Retinal pigment epithelial cell (primary cell): ENCODE measurements at regions not wholly inside any gene's neighbourhood (a gene's known extent, or its start where the extent isn't known, plus 50 kb on each side); places are given as distances from the start of the nearest gene placed in this dataset.
"Not testable (repeated sequence)": the region's sequence is repeated elsewhere in the genome, so short reads cannot be mapped to it uniquely, and the experiment has no call there.

ENCODE experiments used
- DNase-seq: peaks from one replicate; pipeline ENCODE4 v3.0.0-alpha.2; 2010; ENCODE audit warnings: low read depth
- H3K4me3 ChIP-seq: 2 replicates; pipeline ENCODE4 v1.5.1; 2011; ENCODE audit warnings: mild to moderate bottlenecking, low read length, control low read depth, moderate library complexity
- TF ChIP-seq, protein P1 (sequence below): conservative IDR thresholded peaks from 2 replicates; pipeline ENCODE4 v1.5.1; 2011; ENCODE audit warnings: low read depth, low read length, control low read depth, inconsistent platforms

DNA sequence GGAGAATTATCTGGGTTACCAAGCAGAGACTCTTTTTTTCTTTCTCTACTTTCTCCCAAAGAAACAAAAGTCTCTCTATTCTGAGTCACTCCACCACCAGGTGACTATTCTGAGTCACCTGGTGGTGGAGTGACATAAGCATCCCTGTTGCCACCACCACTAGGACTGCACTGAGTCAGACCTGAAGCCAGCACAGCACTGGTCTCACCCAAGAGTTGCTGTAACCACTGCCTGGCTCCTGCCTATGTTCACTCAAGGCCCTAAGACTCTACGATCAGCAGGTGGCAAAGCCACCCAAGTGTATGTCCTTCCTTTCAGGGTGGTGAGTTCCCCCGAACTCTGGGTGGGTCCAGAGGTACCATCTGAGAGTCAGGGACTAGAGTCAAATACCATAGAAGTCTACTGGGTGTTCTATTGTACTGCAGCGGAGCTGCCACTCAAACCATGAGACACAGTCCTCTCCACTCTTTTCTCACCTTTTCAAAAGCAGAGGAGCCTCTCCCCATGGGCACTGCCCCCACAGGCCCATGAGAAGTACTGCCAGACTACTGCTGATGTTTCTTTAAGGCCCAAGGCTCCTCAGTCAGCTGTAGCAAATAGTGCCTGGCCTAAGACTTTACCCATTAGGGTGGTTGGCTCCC lies 209.6 kb upstream of the IRS4 start:
- no peak for DNase-seq
- TF ChIP-seq, protein P1, sequence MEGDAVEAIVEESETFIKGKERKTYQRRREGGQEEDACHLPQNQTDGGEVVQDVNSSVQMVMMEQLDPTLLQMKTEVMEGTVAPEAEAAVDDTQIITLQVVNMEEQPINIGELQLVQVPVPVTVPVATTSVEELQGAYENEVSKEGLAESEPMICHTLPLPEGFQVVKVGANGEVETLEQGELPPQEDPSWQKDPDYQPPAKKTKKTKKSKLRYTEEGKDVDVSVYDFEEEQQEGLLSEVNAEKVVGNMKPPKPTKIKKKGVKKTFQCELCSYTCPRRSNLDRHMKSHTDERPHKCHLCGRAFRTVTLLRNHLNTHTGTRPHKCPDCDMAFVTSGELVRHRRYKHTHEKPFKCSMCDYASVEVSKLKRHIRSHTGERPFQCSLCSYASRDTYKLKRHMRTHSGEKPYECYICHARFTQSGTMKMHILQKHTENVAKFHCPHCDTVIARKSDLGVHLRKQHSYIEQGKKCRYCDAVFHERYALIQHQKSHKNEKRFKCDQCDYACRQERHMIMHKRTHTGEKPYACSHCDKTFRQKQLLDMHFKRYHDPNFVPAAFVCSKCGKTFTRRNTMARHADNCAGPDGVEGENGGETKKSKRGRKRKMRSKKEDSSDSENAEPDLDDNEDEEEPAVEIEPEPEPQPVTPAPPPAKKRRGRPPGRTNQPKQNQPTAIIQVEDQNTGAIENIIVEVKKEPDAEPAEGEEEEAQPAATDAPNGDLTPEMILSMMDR = no peak

DNA sequence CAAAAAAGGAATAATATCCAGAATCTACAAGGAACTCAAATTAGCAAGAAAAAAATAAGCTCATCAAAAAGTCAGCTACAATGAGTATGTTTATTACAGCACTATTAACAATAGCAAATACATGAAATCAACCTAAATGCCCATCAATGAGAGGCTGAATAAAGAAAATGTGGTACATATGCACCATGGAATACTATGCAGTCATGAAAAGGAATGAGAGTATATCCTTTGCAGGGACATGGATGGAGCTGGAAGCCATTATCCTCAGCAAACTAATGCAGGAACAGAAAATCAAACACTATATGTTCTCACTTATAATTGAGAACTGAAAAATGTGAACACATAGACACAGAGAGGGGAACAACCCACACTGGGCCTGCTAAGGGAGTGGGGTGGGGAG lies 178.4 kb upstream of the IRS4 start:
- TF ChIP-seq, protein P1 = no peak
- H3K4me3 ChIP-seq = no peak overlapping the region
- DNase-seq = no peak

More for the DNA sequence above, 209.6 kb upstream of the IRS4 start:
- H3K4me3 ChIP-seq = no peak overlapping the region

DNA sequence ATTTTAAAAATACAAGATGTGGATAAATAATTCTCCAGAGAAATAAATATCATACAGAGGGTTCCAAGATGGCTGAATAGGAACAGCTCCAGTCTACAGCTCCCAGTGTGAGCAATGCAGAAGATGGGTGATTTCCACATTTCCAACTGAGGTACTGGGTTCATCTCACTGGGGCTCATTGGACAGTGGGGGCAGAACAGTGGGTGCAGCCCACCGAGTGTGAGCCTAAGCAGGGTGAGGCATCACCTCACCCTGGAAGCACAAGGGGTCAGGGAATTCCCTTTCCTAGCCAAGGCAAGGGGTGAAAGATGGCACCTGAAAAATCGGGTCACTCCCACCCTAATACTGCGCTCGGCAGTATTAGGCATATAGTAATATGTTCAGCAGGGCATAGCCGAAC lies 167.5 kb upstream of the IRS4 start:
- not testable (repeated sequence) for H3K4me3 ChIP-seq

DNA sequence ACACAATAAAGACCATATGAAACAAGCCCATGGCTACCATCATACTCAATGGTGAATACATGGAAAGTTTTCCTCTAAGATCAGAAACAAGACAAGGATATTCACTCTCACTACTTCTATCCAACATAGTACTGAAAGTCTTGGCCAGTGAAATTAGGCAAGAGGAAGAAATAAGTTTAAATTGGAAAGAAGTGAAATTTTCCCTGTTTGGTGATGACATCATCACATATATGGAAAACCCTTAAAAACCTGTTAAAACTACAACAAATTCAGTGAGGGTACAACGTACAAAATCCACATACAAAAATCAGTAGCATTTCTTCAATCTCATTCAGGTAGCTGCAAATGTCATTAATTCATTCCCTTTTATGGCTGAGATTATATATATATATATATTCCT lies 164.0 kb upstream of the IRS4 start:
- TF ChIP-seq, protein P1 = no peak
- no peak overlapping the region for H3K4me3 ChIP-seq
- no peak for DNase-seq

More for the DNA sequence above, 167.5 kb upstream of the IRS4 start:
- DNase-seq = not testable (repeated sequence)

DNA sequence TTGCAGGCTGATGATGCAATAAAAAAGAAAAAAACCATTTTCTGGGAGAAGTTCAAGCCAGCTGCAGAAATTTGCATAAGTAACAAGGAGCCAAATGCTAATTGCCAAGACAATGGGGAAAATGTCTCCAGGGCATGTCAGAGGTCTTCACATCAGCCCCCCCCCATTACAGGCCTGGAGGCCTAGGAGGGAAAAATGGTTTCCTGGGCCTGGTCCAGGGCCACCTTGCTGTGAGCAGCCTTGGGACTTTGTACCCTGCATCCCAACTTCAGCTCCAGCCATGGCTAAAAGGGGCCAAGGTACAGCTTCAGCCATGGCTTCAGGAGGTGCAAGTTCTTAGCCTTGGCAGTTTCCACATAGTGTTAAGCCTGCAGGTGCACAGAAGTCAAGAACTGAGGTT lies 160.0 kb upstream of the IRS4 start:
- H3K4me3 ChIP-seq, DNase-seq: not testable (repeated sequence)

DNA sequence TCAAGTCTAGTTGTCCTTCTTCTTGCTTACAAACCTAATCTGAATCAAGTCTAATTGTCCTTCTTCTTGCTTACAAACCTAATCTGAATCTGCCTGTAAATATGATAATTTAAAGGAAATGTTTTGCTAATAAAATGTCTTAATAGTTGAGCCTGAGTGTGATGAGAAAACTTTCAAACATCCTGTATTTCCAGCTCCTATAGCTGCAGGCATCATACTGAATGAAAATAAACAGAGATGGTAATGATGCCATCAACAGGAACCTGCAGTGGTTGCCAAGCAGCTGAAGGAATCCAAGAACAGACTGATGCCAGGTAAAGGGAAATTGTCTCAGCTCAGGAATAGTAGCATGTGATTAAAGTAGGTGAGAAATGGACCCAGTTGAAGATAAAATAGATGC lies 156.1 kb upstream of the IRS4 start:
- TF ChIP-seq, protein P1 = no peak
- DNase-seq = no peak
- H3K4me3 ChIP-seq = no peak overlapping the region

DNA sequence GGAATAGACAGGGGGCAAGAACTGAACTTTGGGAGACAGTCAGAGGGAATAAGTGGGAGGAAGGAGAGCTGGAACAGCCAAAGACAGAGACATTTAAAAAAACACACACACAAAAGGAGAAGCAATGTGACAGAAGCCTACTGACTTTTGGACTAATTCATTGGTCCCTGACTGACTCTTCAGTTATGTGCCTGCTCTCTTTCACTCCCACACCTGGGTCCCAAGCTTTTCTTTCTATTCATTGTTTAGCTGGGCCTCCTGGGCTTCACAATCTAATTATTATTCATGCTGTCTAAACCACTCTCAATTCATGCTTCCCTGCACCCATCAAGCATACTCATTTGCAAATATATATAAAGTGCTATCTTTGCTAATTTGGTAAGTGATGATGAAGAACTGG lies 139.2 kb upstream of the IRS4 start:
- TF ChIP-seq, protein P1 = no peak
- no peak overlapping the region for H3K4me3 ChIP-seq
- no peak for DNase-seq

DNA sequence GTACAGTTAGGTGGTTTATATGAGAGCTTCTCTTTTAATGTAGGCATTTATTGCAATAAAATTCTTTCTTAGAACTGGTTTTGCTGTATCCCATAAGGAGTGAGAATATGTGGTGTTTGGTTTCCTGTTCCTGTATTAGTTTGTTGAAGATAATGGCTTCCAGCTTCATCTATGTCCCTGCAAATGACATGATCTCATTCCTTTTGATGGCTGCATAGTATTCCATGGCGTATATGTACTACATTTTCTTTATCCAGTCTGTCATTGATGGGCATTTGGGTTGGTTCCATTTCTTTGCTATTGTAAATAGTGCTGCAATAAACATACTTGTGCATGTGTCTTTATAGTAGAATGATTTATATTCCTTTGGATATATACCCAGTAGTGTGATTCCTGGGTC lies 106.7 kb upstream of the IRS4 start:
- DNase-seq, H3K4me3 ChIP-seq: not testable (repeated sequence)

DNA sequence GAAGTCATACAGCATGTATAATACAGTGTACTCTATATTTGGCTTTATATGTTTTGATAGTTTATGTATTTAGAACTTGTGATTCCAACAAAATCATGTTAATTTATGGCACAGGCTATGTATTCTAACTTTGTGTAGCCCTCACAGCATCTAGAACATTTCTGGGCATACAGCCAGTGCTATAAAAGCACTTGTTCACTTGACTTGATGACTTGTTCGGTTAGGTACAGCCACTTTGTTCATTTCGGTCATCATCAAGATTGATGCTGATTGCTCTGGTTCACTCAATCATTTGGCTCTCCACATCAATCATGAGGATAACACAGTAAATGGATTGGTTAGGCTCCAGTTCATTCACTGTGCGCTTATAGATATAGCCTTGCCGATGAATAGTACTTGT lies 97.6 kb upstream of the IRS4 start:
- DNase-seq = no peak
- H3K4me3 ChIP-seq = no peak overlapping the region
- TF ChIP-seq, protein P1 = no peak
